ENCODE measurements at regions not wholly inside any gene's neighbourhood (a gene's known extent, or its start where the extent isn't known, plus 50 kb on each side); places are given as distances from the start of the nearest gene placed in this dataset.

DNA sequence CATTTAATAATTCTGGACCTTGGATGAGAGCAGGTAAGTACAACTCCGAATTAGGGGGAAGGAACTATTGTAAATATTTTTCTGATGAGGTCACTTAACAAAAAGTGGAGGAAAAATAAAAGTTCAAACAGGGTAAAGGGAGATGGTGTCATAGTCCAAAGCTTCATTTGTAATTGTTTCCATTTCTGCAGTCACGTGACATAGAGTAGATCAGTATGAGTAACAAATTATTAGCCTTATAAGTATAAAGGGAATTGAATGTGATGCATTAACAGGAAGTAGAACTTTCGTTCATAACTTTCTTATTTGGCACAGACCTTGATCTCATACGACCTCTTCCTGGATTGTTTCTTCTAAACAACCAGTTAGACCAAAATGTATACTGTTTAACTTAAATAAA, 347.2 kb upstream of the TPK1 start:
- Histone ChIP-seq H3K4me1 (ENCODE audit: insufficient read depth, low read length) (no peaks in the 10 kb centered on the region), H3K27me3 (ENCODE audit: insufficient read depth, low read length, poor library complexity, severe bottlenecking) (no peaks in the 10 kb centered on the region), H3K4me3 (ENCODE audit: low read length) (no peak overlapping the region), H3K27ac (ENCODE audit: low read depth, low read length) (no peak overlapping the region), H3K36me3 (ENCODE audit: insufficient read depth, low read length) (no peaks in the 10 kb centered on the region), H3K9me3 (ENCODE audit: low read length) (no peaks in the 10 kb centered on the region)
- no peaks in the 10 kb centered on the region for H3K4me1 Mint-ChIP-seq
- no peak for DNase-seq
- H3K27me3 Mint-ChIP-seq = peaks cover 0 to 1% of the 10 kb centered on the region in 2 donors
- peaks cover 0 to 4% (median 0%) of the 10 kb centered on the region in 5 donors for H3K9me3 Mint-ChIP-seq
- ChIA-PET CTCF (no interaction called here), POLR2A (no interaction called here)
- H3K27ac Mint-ChIP-seq = no peak overlapping the region
- peaks cover 0 to 3% (median 0%) of the 10 kb centered on the region in 3 donors for H3K36me3 Mint-ChIP-seq
- H3K4me3 Mint-ChIP-seq = no peak overlapping the region

DNA sequence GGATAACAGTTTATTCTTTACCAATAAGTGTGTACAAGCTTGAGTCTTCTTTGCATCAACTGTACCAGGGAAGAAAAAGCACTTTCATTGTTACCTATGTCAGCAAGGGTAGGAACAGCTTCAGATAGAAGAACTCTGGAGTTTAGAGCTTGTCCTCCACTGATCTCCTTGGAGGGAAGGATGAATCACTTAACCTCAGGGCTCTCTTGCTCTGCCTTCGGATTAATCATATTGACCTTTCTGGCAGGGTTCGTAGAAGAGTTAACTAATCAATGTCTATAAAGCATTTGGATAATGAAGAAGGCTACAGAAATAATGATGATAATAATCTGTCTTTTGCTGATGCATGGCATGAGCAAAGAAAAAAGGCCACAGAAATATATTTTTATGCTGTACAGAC, 339.5 kb upstream of the TPK1 start:
- Histone ChIP-seq H3K4me1 (ENCODE audit: insufficient read depth, low read length) (no peaks in the 10 kb centered on the region), H3K9me3 (ENCODE audit: low read length) (no peaks in the 10 kb centered on the region), H3K27me3 (ENCODE audit: insufficient read depth, low read length, poor library complexity, severe bottlenecking) (no peaks in the 10 kb centered on the region), H3K36me3 (ENCODE audit: insufficient read depth, low read length) (no peaks in the 10 kb centered on the region), H3K27ac (ENCODE audit: low read depth, low read length) (no peak overlapping the region), H3K4me3 (ENCODE audit: low read length) (no peak overlapping the region)
- Mint-ChIP-seq H3K9me3 (peaks cover 0 to 6% (median 0%) of the 10 kb centered on the region in 5 donors), H3K27ac (no peak overlapping the region), H3K4me3 (no peak overlapping the region), H3K27me3 (no peaks in the 10 kb centered on the region), H3K36me3 (no peaks in the 10 kb centered on the region), H3K4me1 (no peaks in the 10 kb centered on the region)
- CTCF ChIA-PET = no interaction called here
- DNase-seq = no peak
- POLR2A ChIA-PET = no interaction called here

DNA sequence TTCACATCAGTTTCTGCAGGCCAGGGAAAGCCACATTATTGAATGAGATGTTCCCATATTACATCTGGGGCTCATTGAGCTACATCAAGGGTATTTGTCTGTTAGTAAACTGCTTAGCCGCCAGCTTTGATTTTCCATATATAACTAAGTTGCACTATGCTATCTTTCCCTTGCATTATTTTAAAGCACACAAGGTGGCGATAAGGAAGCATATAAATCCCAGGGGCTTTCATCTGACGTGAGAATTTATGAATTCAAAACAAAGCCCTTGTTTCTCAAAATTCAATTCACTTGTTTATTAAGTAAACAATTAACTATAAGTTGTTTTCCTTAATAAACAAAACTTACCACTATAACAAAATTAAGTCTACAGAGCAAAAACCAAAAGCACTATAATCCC, 334.1 kb upstream of the TPK1 start:
- no peaks in the 10 kb centered on the region for H3K9me3 ChIP-seq (ENCODE audit: low read length)
- Mint-ChIP-seq H3K9me3 (peaks cover 0 to 3% (median 0%) of the 10 kb centered on the region in 5 donors), H3K36me3 (no peaks in the 10 kb centered on the region), H3K4me3 (no peak overlapping the region), H3K27ac (no peak overlapping the region), H3K4me1 (no peaks in the 10 kb centered on the region), H3K27me3 (peaks cover 0 to 1% of the 10 kb centered on the region in 2 donors)
- no peaks in the 10 kb centered on the region for H3K27me3 ChIP-seq (ENCODE audit: insufficient read depth, low read length, poor library complexity, severe bottlenecking)
- no peaks in the 10 kb centered on the region for H3K36me3 ChIP-seq (ENCODE audit: insufficient read depth, low read length)
- H3K4me1 ChIP-seq (ENCODE audit: insufficient read depth, low read length) = no peaks in the 10 kb centered on the region
- POLR2A ChIA-PET = no interaction called here
- CTCF ChIA-PET = no interaction called here
- no peak overlapping the region for H3K27ac ChIP-seq (ENCODE audit: low read depth, low read length)
- H3K4me3 ChIP-seq (ENCODE audit: low read length) = no peak overlapping the region
- DNase-seq = no peak

DNA sequence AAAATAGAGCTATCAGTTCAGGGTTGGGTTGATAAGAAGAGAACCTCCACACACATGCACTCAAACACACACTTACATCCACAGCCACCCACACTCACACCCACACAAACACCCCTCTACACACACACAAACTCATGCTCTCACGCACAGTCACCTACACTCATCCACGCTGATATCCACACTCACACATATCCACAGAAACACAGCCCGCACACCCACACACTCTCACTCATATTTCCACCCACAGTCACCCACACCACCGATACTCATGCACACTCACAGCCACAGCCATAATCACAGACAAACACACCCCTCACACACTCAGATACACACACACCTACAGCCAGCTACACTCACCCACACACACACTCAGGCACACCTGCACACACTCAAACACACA, 333.0 kb upstream of the TPK1 start:
- no peak overlapping the region for H3K27ac Mint-ChIP-seq
- Histone ChIP-seq H3K4me3 (ENCODE audit: low read length) (no peak overlapping the region), H3K27ac (ENCODE audit: low read depth, low read length) (no peak overlapping the region), H3K4me1 (ENCODE audit: insufficient read depth, low read length) (no peaks in the 10 kb centered on the region), H3K9me3 (ENCODE audit: low read length) (no peaks in the 10 kb centered on the region), H3K27me3 (ENCODE audit: insufficient read depth, low read length, poor library complexity, severe bottlenecking) (no peaks in the 10 kb centered on the region), H3K36me3 (ENCODE audit: insufficient read depth, low read length) (no peaks in the 10 kb centered on the region)
- no peaks in the 10 kb centered on the region for H3K36me3 Mint-ChIP-seq
- peaks cover 0 to 2% (median 0%) of the 10 kb centered on the region in 3 donors for H3K4me1 Mint-ChIP-seq
- peaks cover 0 to 3% (median 0%) of the 10 kb centered on the region in 5 donors for H3K9me3 Mint-ChIP-seq
- no peak for DNase-seq
- H3K27me3 Mint-ChIP-seq = peaks cover 0 to 1% of the 10 kb centered on the region in 2 donors
- POLR2A ChIA-PET = no interaction called here
- no peak overlapping the region for H3K4me3 Mint-ChIP-seq
- CTCF ChIA-PET = no interaction called here

DNA sequence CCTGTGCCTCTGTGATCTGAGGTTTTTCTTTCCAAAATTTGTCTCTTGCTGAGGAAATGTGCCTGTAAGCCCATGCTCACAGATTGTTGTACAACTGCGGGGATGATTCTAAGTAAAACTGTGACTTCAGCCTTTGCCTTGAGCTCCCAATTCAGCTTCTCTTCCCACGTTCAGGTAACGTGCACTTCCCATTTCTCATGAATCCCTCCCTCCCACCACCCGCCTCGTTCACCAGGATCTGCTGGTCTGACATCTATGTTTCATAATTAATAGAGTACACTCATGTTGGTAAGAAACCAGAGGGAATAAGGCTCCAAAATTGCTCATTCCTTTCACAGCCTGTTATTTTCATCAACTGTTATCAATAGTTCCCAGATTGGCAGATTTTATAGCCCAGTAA, 332.6 kb upstream of the TPK1 start:
- H3K27ac Mint-ChIP-seq = no peak overlapping the region
- CTCF ChIA-PET = no interaction called here

DNA sequence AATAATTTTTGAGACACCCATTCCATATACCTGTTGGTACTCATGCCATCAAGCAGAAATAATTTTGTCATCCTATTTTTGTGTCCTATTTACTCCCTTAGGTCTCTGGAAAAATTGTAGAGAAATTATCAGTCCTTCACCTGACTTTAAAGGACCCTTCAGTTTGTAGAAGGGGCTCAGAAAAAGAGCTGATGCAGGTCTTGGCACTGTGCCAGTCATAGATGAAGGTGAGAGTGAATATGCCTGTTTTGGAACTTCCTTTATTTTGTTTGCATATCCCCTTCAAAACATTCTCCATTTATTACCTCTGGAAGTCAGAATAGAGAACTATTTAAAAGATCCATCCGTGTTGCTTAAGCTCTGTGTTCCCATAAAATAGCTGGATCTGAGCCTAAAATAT, 321.0 kb upstream of the TPK1 start:
- Histone ChIP-seq H3K4me3 (ENCODE audit: low read length) (no peak overlapping the region), H3K36me3 (ENCODE audit: insufficient read depth, low read length) (no peaks in the 10 kb centered on the region), H3K9me3 (ENCODE audit: low read length) (no peaks in the 10 kb centered on the region), H3K27ac (ENCODE audit: low read depth, low read length) (no peak overlapping the region), H3K4me1 (ENCODE audit: insufficient read depth, low read length) (no peaks in the 10 kb centered on the region), H3K27me3 (ENCODE audit: insufficient read depth, low read length, poor library complexity, severe bottlenecking) (no peaks in the 10 kb centered on the region)
- no peak for DNase-seq
- no peak overlapping the region for H3K27ac Mint-ChIP-seq
- H3K36me3 Mint-ChIP-seq = no peaks in the 10 kb centered on the region
- CTCF ChIA-PET = no interaction called here
- peaks cover 0 to 3% of the 10 kb centered on the region in 2 donors for H3K27me3 Mint-ChIP-seq
- no peaks in the 10 kb centered on the region for H3K4me1 Mint-ChIP-seq
- POLR2A ChIA-PET = no interaction called here
- no peaks in the 10 kb centered on the region for H3K9me3 Mint-ChIP-seq
- H3K4me3 Mint-ChIP-seq = no peak overlapping the region

More for the DNA sequence above, 332.6 kb upstream of the TPK1 start:
- Histone ChIP-seq H3K27me3 (ENCODE audit: insufficient read depth, low read length, poor library complexity, severe bottlenecking) (no peaks in the 10 kb centered on the region), H3K36me3 (ENCODE audit: insufficient read depth, low read length) (no peaks in the 10 kb centered on the region), H3K27ac (ENCODE audit: low read depth, low read length) (no peak overlapping the region), H3K4me3 (ENCODE audit: low read length) (no peak overlapping the region), H3K9me3 (ENCODE audit: low read length) (no peaks in the 10 kb centered on the region), H3K4me1 (ENCODE audit: insufficient read depth, low read length) (no peaks in the 10 kb centered on the region)
- H3K36me3 Mint-ChIP-seq = no peaks in the 10 kb centered on the region
- DNase-seq = no peak
- peaks cover 0 to 2% (median 0%) of the 10 kb centered on the region in 3 donors for H3K4me1 Mint-ChIP-seq
- H3K9me3 Mint-ChIP-seq = peaks cover 0 to 3% (median 0%) of the 10 kb centered on the region in 5 donors
- no peak overlapping the region for H3K4me3 Mint-ChIP-seq
- peaks cover 0 to 1% of the 10 kb centered on the region in 2 donors for H3K27me3 Mint-ChIP-seq
- POLR2A ChIA-PET = no interaction called here

DNA sequence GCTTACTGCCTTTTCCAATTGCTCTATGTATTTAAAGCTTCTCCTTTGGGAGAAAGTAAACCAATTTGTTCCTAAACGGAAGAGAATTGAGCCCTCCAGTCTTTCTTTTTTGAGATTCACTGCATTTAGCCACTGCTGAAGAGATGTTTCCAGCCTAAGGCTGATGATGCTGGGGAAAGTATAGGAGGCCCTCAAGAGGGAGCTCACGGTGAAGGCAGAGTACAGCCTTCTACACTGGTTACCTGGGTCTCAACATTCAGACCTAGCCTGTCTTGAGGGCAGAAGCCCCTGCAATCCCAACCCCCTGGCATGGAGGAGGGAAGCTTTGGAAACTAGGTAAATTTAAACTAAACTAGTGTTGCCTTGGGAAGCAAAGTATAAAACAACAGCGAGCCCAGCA, 316.7 kb upstream of the TPK1 start:
- peaks cover 0 to 3% (median 1%) of the 10 kb centered on the region in 5 donors for H3K9me3 Mint-ChIP-seq
- no peak for DNase-seq
- ChIA-PET CTCF (no interaction called here), POLR2A (no interaction called here)
- H3K4me3 Mint-ChIP-seq = no peak overlapping the region
- H3K27me3 ChIP-seq (ENCODE audit: insufficient read depth, low read length, poor library complexity, severe bottlenecking) = no peaks in the 10 kb centered on the region
- no peaks in the 10 kb centered on the region for H3K9me3 ChIP-seq (ENCODE audit: low read length)
- no peaks in the 10 kb centered on the region for H3K4me1 Mint-ChIP-seq
- H3K4me1 ChIP-seq (ENCODE audit: insufficient read depth, low read length) = no peaks in the 10 kb centered on the region
- H3K36me3 Mint-ChIP-seq = no peaks in the 10 kb centered on the region
- H3K27ac ChIP-seq (ENCODE audit: low read depth, low read length) = no peak overlapping the region
- peaks cover 3 to 4% of the 10 kb centered on the region in 2 donors for H3K27me3 Mint-ChIP-seq
- H3K4me3 ChIP-seq (ENCODE audit: low read length) = no peak overlapping the region
- no peaks in the 10 kb centered on the region for H3K36me3 ChIP-seq (ENCODE audit: insufficient read depth, low read length)
- H3K27ac Mint-ChIP-seq = no peak overlapping the region

DNA sequence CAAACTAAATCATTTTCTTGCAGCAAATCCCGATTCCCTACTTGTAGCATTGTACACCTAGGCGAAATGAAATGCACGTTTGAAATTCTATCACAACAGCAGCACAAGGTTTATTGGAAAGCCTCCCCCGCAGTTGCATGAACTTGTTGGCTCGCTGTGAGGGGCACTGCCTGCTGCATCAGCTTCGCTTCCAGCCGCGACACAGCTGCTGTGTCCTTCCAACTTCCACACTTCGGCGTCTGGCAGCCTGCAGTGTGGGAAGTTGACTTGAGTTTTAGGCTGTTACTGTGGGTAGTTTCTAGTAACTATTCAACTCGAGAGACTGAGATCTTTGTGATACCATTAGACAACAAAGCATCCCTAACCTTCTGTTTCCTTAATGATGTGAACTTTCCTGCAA, 315.8 kb upstream of the TPK1 start:
- Histone ChIP-seq H3K36me3 (ENCODE audit: insufficient read depth, low read length) (no peaks in the 10 kb centered on the region), H3K4me3 (ENCODE audit: low read length) (no peak overlapping the region), H3K4me1 (ENCODE audit: insufficient read depth, low read length) (no peaks in the 10 kb centered on the region), H3K27ac (ENCODE audit: low read depth, low read length) (no peak overlapping the region), H3K27me3 (ENCODE audit: insufficient read depth, low read length, poor library complexity, severe bottlenecking) (no peaks in the 10 kb centered on the region), H3K9me3 (ENCODE audit: low read length) (no peaks in the 10 kb centered on the region)
- H3K4me1 Mint-ChIP-seq = no peaks in the 10 kb centered on the region
- peaks cover 3 to 4% of the 10 kb centered on the region in 2 donors for H3K27me3 Mint-ChIP-seq
- ChIA-PET POLR2A (no interaction called here), CTCF (no interaction called here)
- no peak overlapping the region for H3K27ac Mint-ChIP-seq
- no peaks in the 10 kb centered on the region for H3K36me3 Mint-ChIP-seq
- DNase-seq = no peak
- no peak overlapping the region for H3K4me3 Mint-ChIP-seq
- peaks cover 0 to 3% (median 1%) of the 10 kb centered on the region in 5 donors for H3K9me3 Mint-ChIP-seq

DNA sequence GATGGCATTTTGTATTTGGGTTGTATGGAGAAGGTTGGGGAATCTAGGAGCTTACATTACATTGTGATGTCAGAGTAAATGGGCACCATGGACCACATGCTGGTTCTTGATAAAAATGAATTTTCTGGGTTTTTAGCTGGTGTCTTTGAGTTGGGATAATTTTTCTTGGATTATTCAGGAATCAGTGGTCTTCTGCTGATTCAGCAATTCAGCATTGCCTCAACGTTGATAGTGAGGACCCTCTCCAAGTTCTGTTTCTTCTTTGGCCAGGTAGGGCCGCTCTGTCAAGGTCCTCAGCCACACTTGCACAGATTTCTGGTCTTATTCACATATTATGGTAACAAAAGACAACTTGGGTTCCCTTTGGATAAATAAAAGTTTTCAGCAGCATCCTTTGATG, 312.0 kb upstream of the TPK1 start:
- Histone ChIP-seq H3K4me3 (ENCODE audit: low read length) (no peak overlapping the region), H3K9me3 (ENCODE audit: low read length) (no peaks in the 10 kb centered on the region), H3K4me1 (ENCODE audit: insufficient read depth, low read length) (no peaks in the 10 kb centered on the region), H3K36me3 (ENCODE audit: insufficient read depth, low read length) (no peaks in the 10 kb centered on the region), H3K27ac (ENCODE audit: low read depth, low read length) (no peak overlapping the region), H3K27me3 (ENCODE audit: insufficient read depth, low read length, poor library complexity, severe bottlenecking) (no peaks in the 10 kb centered on the region)
- Mint-ChIP-seq H3K4me3 (no peak overlapping the region), H3K27ac (no peak overlapping the region), H3K9me3 (peaks cover 0 to 3% (median 1%) of the 10 kb centered on the region in 5 donors), H3K36me3 (no peaks in the 10 kb centered on the region), H3K27me3 (peaks cover 0 to 4% of the 10 kb centered on the region in 2 donors), H3K4me1 (no peaks in the 10 kb centered on the region)
- ChIA-PET CTCF (no interaction called here), POLR2A (no interaction called here)
- no peak for DNase-seq

Data from CD8-positive, alpha-beta memory T cell (primary cell).